Gastroesophageal sphincter (tissue), 3 donors: ENCODE measurements at regions not wholly inside any gene's neighbourhood (a gene's known extent, or its start where the extent isn't known, plus 50 kb on each side); places are given as distances from the start of the nearest gene placed in this dataset.

Source experiments
- POLR2A ChIP-seq, 2 donors: fragments of 450-650 bp; IDR thresholded peaks; one replicate each; pipeline ENCODE4 v1.6.1; 2017; ENCODE audit warnings: antibody characterized with exemption in 2 of 2, mild to moderate bottlenecking in 2 of 2, moderate library complexity in 1 of 2
- POLR2AphosphoS5 ChIP-seq: sonication (generic); formaldehyde crosslinking; IDR thresholded peaks from one replicate; pipeline ENCODE4 v1.6.1; 2017; ENCODE audit warnings: antibody characterized with exemption
- TF ChIP-seq, protein P1 (sequence below), 4 experiments: fragments of 200-600 bp in 2 of 4; fragments of 450-650 bp in 2 of 4; sonication (generic) in 1 of 4; IDR thresholded peaks; one replicate each; pipeline ENCODE4 v1.5.1; 2017 to 2019; ENCODE audit warnings: antibody characterized with exemption in 4 of 4, mild to moderate bottlenecking in 2 of 4, moderate library complexity in 2 of 4

DNA sequence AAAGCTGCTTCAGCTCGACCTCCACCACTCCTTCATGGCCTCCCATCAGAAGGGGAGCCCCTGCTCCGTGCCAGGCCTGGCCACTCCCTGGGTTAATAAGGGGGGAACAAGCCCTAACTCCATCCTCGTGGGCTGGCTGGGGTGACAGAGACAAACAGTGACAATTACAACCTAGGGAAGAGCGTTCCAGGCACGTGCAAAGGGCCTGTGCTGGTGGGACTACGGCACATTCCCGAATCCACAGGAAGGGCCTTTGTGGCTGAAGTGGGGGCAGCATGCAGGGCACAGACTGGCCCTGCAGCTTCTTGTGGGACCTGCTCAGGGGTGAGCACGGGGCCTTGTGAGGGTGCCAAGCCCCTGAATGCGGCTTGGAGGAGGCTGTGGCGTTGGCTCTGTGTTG is 157.4 kb downstream of the C9orf50 start:
- TF ChIP-seq, protein P1, sequence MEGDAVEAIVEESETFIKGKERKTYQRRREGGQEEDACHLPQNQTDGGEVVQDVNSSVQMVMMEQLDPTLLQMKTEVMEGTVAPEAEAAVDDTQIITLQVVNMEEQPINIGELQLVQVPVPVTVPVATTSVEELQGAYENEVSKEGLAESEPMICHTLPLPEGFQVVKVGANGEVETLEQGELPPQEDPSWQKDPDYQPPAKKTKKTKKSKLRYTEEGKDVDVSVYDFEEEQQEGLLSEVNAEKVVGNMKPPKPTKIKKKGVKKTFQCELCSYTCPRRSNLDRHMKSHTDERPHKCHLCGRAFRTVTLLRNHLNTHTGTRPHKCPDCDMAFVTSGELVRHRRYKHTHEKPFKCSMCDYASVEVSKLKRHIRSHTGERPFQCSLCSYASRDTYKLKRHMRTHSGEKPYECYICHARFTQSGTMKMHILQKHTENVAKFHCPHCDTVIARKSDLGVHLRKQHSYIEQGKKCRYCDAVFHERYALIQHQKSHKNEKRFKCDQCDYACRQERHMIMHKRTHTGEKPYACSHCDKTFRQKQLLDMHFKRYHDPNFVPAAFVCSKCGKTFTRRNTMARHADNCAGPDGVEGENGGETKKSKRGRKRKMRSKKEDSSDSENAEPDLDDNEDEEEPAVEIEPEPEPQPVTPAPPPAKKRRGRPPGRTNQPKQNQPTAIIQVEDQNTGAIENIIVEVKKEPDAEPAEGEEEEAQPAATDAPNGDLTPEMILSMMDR (IDR thresholded peaks at IDR 0.05): no peak
- TF ChIP-seq POLR2A (IDR thresholded peaks at IDR 0.05): no peak
- TF ChIP-seq POLR2AphosphoS5: no peak
